ENCODE measurements at regions not wholly inside any gene's neighbourhood (a gene's known extent, or its start where the extent isn't known, plus 50 kb on each side); places are given as distances from the start of the nearest gene placed in this dataset.

DNA sequence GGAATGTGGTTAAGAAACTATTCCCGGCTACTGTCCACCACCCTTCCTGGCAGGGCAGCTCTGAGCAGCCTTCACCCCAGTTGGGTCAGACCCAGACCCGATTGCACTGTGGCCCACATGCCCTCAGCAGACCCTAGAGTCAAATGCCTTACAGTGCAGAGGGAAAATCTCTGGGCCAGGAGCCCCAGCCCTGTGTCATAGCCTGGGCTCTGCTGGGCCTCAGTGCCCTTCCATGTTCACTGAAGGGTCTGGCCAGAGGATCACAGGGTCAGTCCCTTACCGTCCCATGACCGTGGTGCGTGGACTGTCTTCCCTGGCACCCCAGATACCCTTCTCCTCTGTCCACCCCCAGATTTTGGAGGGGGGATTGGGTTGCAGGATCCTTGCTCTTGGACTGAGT, 73.5 kb upstream of the COL5A1 start:
- 78 to 80% methylated on average over 5 of the region's 5 CpGs for WGBS, 2 donors
- Histone ChIP-seq H3K9ac (ENCODE audit: insufficient read depth in 1 of 2, low read length in 2 of 2) (no peak overlapping the region), H3K27me3 (ENCODE audit: control insufficient read depth in 3 of 3, insufficient read depth in 3 of 3, low read length in 2 of 3) (no peaks in the 10 kb centered on the region), H3K27ac (ENCODE audit: low read depth in 1 of 2, low read length in 1 of 2) (no peak overlapping the region), H3K4me1 (ENCODE audit: control insufficient read depth in 5 of 5, insufficient read depth in 5 of 5, low read length in 5 of 5) (peaks cover 0 to 16% (median 0%) of the 10 kb centered on the region in 5 donors), H3K36me3 (ENCODE audit: control insufficient read depth in 4 of 4, insufficient read depth in 4 of 4, low read length in 4 of 4) (no peaks in the 10 kb centered on the region), H3K4me3 (no peak overlapping the region), H3K9me3 (ENCODE audit: control insufficient read depth in 4 of 4, insufficient read depth in 3 of 4, low read length in 3 of 4) (peaks cover 0 to 21% (median 0%) of the 10 kb centered on the region in 4 donors)
- TF ChIP-seq, protein P1, sequence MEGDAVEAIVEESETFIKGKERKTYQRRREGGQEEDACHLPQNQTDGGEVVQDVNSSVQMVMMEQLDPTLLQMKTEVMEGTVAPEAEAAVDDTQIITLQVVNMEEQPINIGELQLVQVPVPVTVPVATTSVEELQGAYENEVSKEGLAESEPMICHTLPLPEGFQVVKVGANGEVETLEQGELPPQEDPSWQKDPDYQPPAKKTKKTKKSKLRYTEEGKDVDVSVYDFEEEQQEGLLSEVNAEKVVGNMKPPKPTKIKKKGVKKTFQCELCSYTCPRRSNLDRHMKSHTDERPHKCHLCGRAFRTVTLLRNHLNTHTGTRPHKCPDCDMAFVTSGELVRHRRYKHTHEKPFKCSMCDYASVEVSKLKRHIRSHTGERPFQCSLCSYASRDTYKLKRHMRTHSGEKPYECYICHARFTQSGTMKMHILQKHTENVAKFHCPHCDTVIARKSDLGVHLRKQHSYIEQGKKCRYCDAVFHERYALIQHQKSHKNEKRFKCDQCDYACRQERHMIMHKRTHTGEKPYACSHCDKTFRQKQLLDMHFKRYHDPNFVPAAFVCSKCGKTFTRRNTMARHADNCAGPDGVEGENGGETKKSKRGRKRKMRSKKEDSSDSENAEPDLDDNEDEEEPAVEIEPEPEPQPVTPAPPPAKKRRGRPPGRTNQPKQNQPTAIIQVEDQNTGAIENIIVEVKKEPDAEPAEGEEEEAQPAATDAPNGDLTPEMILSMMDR (IDR thresholded peaks at IDR 0.05; ENCODE audit: control extremely low read depth, extremely low read depth): no peak
- ATAC-seq (ENCODE audit: insufficient read depth, low FRiP score) (no peak), DNase-seq (no peak)

DNA sequence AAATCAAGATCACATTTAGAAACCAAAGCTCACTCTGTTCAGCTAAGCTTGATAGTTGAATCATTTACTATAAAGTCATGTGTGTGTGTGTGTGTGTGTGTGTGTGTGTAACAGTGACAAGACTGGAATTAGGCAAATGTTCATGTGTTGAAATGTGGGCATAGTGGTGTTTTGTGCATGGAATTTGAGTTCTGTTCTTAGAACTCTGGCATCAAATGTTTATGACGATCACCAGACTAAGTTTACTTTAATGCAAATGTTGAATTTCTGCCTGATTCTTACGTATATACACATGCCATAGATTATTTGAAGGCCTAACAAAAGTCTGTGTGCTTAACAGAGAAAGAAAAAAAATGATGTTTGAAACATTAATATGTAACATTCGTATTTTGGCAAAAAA, 72.8 kb upstream of the COL5A1 start:
- Histone ChIP-seq H3K4me1 (ENCODE audit: control insufficient read depth in 5 of 5, insufficient read depth in 5 of 5, low read length in 5 of 5) (peaks cover 0 to 16% (median 0%) of the 10 kb centered on the region in 5 donors), H3K27ac (ENCODE audit: low read depth in 1 of 2, low read length in 1 of 2) (no peak overlapping the region), H3K9me3 (ENCODE audit: control insufficient read depth in 4 of 4, insufficient read depth in 3 of 4, low read length in 3 of 4) (peaks cover 0 to 21% (median 0%) of the 10 kb centered on the region in 4 donors), H3K9ac (ENCODE audit: insufficient read depth in 1 of 2, low read length in 2 of 2) (no peak overlapping the region), H3K36me3 (ENCODE audit: control insufficient read depth in 4 of 4, insufficient read depth in 4 of 4, low read length in 4 of 4) (no peaks in the 10 kb centered on the region), H3K4me3 (no peak overlapping the region), H3K27me3 (ENCODE audit: control insufficient read depth in 3 of 3, insufficient read depth in 3 of 3, low read length in 2 of 3) (no peaks in the 10 kb centered on the region)
- TF ChIP-seq, protein P1 (IDR thresholded peaks at IDR 0.05; ENCODE audit: control extremely low read depth, extremely low read depth): no peak
- WGBS, 2 donors: 76 to 82% methylated on average over 3 of the region's 3 CpGs
- peak in 2 of 3 donors; percentile 73 to 76 for DNase-seq
- no peak for ATAC-seq (ENCODE audit: insufficient read depth, low FRiP score)

DNA sequence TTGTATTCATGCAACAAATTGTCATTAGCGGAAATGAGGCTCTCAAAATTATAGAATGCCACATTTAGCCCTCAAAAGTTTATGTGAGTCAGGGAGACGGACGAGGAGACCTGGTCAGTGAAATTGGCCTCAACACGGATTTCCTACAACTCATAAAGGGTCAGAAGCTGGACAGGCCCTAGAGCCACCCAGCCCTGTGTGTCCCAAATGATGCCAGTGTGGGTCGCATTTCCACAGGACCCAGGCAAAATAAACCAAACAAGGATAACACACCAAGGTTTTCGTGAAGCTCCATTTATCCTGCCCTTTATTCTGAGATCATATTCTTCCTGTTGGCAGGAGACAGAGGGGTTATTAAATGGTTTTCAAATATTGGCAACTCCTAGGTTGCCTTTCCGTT, 72.0 kb upstream of the COL5A1 start:
- ATAC-seq (ENCODE audit: insufficient read depth, low FRiP score) (no peak), DNase-seq (no peak)
- H3K27me3 ChIP-seq (ENCODE audit: control insufficient read depth in 3 of 3, insufficient read depth in 3 of 3, low read length in 2 of 3): no peaks in the 10 kb centered on the region
- 88 to 90% methylated on average over 7 of the region's 7 CpGs for WGBS, 2 donors
- no peak overlapping the region for H3K4me3 ChIP-seq
- no peak overlapping the region for H3K27ac ChIP-seq (ENCODE audit: low read depth in 1 of 2, low read length in 1 of 2)
- no peak overlapping the region for H3K9ac ChIP-seq (ENCODE audit: insufficient read depth in 1 of 2, low read length in 2 of 2)
- H3K9me3 ChIP-seq (ENCODE audit: control insufficient read depth in 4 of 4, insufficient read depth in 3 of 4, low read length in 3 of 4): peaks cover 0 to 18% (median 0%) of the 10 kb centered on the region in 4 donors
- H3K4me1 ChIP-seq (ENCODE audit: control insufficient read depth in 5 of 5, insufficient read depth in 5 of 5, low read length in 5 of 5): peaks cover 0 to 16% (median 0%) of the 10 kb centered on the region in 5 donors
- no peaks in the 10 kb centered on the region for H3K36me3 ChIP-seq (ENCODE audit: control insufficient read depth in 4 of 4, insufficient read depth in 4 of 4, low read length in 4 of 4)
- TF ChIP-seq, protein P1 (IDR thresholded peaks at IDR 0.05; ENCODE audit: control extremely low read depth, extremely low read depth): no peak

DNA sequence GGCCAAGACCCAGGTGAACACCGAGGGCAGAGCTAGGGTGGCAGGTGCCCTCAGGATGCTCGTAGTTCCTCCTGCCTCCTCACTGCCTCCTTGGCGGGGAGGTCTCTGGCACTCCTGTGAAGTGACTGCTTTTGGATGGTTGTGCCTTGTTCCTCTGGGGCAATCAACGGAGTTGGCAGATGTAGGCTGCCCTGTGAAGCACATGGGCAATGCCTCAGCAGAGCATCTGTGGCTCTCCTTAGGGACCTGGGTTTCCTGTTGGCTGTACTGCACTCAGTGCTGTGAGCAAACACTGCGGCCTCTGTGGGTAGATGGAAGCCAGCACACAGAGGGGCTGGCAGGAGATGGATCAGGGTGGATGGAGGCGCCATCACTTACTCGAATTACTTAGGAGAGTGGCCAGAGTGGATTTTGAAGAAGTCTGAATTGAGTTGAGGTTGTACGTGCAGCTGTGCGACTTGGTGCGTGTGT, 71.4 kb upstream of the COL5A1 start:
- Histone ChIP-seq H3K4me1 (ENCODE audit: control insufficient read depth in 5 of 5, insufficient read depth in 5 of 5, low read length in 5 of 5) (peaks cover 0 to 16% (median 0%) of the 10 kb centered on the region in 5 donors), H3K27me3 (ENCODE audit: control insufficient read depth in 3 of 3, insufficient read depth in 3 of 3, low read length in 2 of 3) (no peaks in the 10 kb centered on the region), H3K9me3 (ENCODE audit: control insufficient read depth in 4 of 4, insufficient read depth in 3 of 4, low read length in 3 of 4) (peaks cover 0 to 15% (median 0%) of the 10 kb centered on the region in 4 donors), H3K4me3 (no peak overlapping the region), H3K27ac (ENCODE audit: low read depth in 1 of 2, low read length in 1 of 2) (no peak overlapping the region), H3K36me3 (ENCODE audit: control insufficient read depth in 4 of 4, insufficient read depth in 4 of 4, low read length in 4 of 4) (no peaks in the 10 kb centered on the region), H3K9ac (ENCODE audit: insufficient read depth in 1 of 2, low read length in 2 of 2) (no peak overlapping the region)
- TF ChIP-seq, protein P1 (IDR thresholded peaks at IDR 0.05; ENCODE audit: control extremely low read depth, extremely low read depth): no peak
- WGBS, 2 donors: 67 to 86% methylated on average over 10 of the region's 10 CpGs
- DNase-seq: peak in 1 of 3 donors; percentile 32
- no peak for ATAC-seq (ENCODE audit: insufficient read depth, low FRiP score)
